T-helper 2 cell (primary cell): ENCODE measurements at regions not wholly inside any gene's neighbourhood (a gene's known extent, or its start where the extent isn't known, plus 50 kb on each side); places are given as distances from the start of the nearest gene placed in this dataset.

Experiments used
- DNase-seq, 5 experiments: peaks; one replicate each; pipeline versions ENCODE4 v3.0.0 to v3.0.0-alpha.2; 2012 to 2022

DNA sequence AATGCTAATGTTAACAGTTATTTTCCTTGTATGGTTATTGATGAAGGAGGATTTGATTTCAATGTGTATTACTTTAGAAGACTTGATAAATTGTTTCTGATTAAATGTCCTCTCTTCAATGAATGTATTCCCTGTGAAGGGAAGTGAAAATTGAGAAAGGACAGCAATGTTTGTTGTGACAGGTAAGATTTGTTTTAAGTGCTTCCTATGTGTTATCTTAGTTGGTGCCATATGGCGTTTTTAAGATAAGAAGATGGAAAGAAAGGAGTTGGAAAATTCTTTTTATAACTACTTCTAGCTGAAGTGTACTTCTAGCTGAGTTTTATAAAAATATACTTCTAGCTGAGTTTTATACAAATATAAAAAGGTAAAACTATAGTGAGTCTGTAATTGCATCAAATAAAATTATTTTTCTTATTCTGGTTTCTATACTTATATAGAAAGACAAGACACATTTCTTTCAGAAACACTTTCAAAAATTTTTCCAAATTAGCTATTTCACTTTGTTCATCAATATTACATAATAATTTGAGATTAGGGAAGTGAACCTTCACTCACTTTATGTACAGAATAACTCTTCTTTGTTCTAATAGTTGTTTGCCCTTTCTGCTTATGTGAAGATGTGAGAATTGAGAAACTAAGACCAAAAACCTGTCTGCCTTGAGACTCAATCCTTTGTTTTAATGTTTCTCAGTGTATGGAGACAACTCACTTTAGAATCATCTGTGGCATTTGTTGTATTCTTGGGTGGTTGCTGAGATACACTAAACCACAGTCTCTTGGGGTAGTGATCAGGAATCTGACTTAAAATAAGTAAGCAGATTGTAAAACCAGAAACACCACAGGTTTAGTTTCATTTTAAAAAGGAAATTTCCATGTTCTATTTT is 382.9 kb upstream of the B3GALT2 start:
- DNase-seq: peak in 2 of 5 experiments; percentile 45 to 84

DNA sequence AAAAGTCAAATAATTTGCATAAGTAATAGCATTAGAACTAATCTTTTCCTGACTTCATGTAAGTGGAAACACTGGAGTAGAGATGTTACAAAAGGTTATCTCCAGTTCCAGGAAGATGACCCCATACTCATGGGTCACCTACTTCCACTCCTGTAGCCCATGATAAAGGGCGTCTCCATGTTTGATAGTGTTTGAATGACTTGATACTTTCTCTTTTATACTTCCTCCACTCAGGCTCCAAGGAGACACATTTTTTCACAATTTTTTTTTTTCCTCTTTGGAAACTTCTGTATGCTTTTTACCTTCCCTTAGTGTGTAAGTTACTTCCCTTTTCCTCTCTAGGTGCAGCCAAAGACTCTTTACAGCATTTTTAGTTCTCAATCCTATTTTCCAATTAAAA is 382.1 kb upstream of the B3GALT2 start:
- no peak for DNase-seq

DNA sequence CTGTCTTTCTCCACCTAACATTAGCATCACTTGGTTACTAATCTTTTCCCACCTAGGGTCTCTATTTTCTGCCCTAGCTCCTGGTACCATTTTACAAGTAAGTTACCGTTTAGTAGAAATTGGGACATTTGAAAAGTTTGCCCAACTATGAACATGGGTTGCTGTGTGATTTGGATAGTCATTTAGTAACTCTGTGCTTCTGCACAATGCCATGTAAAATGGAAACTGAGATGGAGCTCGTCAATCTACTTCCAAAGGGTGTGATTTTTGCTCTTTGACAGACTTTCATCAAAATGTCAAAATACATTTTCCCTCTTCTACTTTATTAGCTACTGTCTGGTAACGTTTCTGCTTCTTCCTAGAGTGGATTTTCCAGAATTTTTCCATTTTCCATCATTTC is 381.5 kb upstream of the B3GALT2 start:
- peak in 1 of 5 experiments; percentile 32 for DNase-seq

DNA sequence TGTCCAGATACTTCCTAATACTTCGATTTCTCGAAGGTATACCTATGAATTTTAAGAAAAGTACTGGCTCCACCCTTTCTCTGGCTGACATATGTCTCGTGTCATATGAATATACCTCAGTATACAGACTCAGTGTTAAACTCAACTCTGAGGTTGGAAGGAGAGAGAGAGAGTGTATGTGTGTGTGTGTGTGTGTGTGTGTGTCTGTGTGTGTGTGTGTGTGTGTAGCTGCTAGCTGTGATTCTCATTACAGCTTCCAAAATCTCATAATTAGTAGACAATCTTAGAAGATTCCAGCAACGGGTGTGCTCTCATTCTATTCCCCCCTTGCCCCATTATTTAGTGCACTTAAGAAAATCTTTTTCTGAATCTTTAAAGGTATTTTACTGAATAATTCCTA is 380.3 kb upstream of the B3GALT2 start:
- DNase-seq: peak in 1 of 5 experiments; percentile 11

DNA sequence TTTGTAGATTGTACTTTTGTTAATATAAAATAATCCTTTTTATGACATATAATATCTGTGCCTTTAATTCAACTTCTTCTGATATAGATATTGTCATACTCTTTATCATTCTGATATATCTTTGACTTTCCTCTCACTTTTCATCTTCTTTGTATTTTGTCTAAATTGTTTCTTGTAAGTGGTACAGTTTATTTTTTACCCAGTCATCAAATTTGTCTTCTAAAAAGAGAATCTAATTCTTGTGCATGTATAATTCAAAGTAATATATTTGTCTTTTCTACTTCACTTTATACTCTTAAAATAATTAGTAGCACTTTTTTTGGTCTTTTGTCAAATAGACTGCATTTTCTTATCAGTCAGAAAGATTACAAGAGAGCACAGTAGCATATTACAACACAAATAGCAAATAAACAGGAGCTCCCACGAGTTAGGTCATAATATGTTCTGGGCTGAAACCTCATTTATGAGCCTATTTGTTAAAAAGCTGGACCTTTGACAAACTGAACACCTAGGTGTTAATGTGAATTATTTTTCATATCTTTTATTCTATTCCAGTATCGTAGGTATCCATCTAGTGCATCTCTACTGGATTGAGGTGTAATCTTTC is 379.7 kb upstream of the B3GALT2 start:
- DNase-seq: no peak

DNA sequence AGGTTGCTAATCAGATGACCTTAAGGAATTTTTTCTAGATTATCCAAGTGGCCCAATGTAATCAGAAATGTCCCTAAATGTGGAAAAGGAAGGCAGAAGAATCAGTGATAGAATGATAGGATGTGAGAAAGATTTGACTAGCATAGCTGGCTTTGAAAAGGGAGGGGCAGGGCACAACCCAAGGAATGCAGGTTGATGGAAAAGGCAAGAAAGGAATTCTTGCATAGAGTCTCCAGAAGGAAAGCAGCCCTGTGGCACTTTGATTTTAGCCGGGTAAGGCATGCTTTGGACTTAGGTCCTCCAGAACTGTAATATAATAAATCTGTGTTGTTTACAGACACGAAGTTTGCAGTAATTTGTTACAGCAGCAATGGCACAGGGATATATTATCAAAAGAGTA is 375.7 kb upstream of the B3GALT2 start:
- DNase-seq: no peak

DNA sequence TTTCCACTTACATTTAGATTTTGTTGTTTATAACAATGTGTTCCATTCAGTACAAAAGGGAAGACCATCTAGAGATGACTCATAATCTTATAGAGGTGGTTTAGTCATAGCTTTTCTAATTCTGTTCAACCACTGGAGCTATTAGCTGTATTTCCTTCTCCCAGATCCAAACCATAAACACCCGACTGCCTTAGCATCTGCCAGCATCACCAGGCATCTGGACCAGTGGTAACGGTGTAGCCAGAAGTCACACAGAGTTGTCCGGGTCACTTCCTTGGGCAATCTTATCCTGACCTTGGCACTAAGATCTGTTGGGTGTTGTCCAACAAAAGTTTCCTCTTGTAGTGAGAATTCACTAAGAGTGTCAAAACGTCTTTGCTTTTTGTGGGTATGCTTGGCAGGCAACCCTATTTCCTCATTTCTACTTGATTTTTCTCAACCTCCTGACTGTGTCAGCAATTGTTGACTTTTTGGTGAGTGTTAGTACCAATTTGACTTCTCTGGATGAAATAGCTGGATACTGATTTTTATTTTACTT is 372.1 kb upstream of the B3GALT2 start:
- DNase-seq: peak in 1 of 5 experiments; percentile 11

DNA sequence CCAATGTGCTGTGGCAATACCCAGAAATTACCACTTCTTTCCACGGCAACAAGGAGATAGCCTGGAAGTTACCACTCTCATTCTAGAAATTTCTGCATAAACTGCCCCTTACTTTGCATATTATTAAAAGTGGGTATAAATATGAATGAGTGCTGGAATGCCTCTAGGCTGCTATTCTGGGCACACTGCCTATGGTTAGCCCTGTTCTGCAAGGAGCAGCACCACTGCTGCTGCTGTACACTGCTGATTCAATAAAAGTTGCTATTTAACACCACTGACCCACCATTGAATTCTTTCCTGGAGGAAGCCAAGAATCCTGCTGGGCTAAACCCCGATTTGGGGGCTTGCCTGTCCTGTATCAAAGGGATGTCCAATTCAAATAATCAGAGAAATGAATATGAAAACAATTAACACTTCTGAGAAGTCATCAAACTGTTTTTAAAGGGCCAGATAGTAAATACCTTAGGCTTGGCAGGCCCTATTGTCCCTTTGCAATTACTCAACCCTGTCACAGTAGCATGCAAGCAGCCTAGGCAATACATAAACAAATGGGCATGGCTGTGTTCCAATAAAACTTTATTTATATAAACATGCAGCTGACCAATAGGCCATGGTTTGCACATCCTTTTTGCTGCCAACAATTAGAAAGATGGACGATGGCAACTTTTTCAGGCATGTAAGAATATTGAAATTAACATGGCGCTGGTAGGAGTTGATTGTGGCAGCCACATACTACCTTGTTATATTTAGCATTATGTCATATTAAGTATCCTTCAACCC is 369.4 kb upstream of the B3GALT2 start:
- DNase-seq: no peak

DNA sequence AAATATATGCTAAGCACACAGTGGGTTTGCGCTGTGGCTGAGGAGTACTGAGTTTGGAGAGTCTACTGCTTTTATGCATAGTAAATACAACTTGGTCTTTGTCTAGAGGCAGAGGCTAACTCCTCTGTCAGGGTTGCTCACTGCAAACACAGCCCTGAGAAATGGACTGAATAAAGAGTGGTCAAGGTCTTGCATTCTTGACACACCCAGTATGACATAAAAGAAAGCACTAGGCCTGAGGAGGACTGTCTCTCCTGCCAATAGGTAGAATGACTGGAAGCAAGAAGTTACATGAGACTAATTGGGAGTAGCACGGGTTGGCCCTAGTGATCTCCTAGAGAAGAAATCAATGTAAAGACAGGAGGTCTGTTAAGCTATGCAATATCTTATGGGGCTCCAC is 367.2 kb upstream of the B3GALT2 start:
- DNase-seq: no peak

DNA sequence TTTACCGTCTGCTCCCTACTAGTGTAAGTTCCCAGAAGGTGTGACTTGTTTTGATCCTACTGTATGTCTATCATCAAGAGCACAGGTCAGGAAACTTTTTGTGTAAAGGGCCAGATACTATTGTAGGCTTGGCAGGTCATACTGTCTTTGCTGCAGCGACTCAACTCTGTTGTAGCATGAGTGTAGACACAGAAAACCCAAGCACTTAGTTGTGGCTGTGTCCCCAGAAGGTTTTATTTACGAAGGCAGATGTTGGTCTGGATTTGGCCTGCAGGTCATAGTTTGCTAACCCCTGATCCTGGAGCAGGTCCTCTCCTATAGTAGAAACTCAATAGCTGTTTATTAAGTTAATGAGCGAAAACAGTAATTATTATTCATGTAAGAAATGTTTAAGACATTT is 365.9 kb upstream of the B3GALT2 start:
- DNase-seq: no peak

DNA sequence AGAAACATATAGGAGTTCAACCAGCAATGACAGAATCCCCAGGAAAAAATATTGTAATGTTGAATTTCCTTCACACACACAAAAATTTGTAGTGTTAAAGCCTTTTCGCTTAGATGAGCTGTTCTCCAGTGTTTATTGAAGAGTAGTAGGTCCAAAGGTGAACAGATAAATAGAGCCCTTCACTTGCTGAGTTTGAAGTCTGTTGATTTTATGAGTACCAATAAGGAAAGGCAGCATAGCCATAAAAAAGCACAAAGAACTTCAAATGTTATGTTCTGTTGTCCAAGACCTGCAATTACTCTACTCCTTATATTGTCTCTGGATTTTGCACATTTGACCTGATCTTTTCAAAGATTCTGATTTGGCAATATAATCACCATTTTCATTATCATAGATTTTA is 362.7 kb upstream of the B3GALT2 start:
- no peak for DNase-seq

DNA sequence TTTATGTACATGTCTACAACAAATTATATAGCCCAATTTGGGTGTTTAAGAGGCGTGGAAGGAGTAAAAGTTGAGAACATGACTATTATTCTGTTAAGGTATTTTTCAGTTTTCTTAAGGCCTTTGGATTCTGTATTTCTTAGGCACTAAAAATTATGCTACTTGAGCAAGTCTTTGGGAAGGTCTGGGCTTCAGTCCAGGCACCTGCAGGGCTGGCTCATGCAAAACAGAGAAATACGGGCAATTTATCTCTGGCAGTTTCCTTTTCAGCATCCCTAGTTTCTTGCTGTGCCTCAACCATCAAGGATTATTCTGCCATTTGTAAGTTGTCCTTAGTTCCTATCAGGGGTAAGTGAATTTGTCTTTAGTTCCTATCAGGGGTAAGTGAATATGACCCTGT is 358.8 kb upstream of the B3GALT2 start:
- no peak for DNase-seq

DNA sequence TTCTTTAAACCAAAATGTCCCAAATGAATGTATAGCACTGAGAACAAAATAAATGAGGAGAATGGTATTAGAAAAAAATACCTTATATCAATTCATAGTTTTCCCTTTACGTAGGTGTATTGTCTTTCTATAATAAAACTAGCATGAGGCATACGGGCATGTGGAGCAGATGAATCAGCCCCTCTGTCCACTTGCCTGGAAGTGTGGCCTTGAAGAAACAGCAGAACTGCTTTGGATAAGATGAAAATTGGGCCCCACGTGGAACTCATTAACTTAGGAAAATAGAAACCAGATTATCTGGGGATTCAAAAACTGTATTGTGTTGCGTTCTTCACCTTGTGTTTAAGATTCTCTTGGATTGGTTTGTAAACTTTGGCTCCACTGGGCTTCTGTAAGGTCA is 356.8 kb upstream of the B3GALT2 start:
- no peak for DNase-seq

DNA sequence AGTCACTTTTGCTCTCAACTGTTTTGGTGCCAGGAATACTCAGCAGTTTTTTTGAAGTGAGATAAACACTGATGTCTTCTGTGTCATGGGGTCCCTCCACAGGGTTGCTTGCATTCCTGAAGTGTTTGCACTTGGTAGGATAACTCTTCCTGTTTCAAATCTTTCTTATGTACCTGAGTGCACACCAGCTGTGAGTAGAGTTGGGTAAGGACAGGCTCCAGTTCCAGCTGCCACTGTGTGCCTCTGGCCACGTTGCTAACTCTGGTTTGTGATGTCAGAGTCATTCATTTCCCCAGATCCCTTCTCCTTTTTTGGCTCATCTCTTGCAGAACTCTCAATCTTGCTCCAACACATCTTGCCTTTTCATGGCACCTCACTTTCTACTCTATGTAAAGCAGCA is 356.3 kb upstream of the B3GALT2 start:
- DNase-seq: no peak

DNA sequence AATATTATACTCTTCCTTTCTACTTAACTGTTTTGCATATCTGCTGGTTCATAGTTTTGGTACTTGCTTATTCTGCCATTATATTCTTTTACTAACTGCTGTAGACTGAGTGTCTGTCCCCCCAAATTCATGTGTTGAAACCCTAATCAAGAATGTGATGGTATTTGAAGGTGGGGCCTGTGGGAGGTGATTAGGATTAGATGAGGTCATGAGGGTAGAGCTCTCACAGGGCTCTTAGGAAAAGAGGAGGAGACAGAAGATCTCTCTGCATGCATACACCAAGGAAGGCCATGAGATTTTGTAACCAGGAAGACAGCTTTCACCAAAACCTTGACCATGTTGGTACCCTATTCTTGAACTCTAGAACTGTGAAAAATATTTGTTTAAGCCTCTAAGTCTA is 354.1 kb upstream of the B3GALT2 start:
- DNase-seq: peak in 1 of 5 experiments; percentile 72

DNA sequence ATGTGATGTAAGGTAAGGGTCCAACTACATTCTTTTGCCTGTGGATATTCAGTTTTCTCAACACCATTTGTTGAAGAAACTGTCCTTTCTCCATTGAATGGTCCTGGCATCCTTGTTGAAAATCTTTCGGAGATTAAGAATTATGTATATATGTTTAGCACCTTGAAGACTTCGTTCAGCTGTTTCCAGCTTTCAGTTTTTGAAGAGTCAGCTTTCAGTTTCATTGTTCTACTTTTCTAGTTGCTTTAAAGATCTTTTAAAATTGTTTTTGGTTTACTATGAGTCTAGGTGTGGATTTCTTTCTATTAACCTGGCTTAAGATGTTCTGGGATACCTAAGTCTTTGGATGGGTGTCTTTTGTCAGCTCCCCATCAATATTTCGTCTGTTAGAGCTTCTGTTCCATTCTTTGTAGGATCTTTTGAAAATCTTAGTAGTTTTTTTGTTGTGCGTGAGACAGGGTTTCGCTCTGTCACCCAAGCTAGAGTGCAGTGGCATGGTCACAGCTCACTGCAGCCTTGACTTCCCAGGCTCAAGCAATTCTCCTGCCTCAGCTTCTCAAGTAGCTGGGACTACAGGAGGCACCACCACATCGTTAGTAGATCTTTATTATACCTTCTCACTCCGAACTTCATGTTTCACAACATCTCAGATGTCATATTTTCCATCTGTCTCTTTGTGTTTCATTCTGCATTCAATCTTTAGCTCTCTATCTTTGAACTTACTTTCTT is 353.5 kb upstream of the B3GALT2 start:
- peak in 2 of 5 experiments; percentile 27 to 78 for DNase-seq

DNA sequence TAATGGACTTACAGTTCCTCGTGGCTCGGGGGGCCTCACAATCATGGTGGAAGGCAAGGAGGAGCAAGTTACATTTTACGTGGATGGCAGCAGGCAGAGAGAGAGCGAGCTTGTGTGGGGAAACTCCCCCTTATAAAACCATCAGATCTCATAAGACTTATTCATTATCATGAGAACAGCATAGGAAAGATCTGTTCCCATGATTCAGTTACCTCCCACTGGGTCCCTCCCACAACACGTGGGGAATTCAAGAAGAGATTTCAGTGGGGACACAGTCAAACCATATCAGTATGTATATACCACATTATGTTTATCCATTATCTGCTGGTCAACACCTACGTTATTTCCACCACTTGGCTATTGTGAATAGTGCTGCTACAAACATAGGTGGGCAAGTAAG is 352.3 kb upstream of the B3GALT2 start:
- DNase-seq: peak in 2 of 5 experiments; percentile 37 to 47

DNA sequence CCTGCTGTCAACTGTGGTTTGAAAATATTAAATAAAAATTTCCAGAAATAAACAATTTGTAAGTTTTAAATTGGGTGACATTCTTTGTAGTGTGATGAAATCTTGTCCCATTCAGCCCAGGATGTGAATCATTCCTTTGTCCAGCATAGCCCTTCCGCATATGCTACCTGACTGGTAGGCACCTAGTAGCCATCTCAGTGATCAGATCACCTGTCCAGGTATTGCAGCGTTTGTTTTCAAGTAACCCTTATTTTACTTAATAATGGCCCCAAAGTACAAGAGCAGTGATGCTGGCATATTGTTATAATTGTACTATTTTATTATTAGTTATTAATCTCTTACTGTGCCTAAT is 351.6 kb upstream of the B3GALT2 start:
- DNase-seq: no peak

DNA sequence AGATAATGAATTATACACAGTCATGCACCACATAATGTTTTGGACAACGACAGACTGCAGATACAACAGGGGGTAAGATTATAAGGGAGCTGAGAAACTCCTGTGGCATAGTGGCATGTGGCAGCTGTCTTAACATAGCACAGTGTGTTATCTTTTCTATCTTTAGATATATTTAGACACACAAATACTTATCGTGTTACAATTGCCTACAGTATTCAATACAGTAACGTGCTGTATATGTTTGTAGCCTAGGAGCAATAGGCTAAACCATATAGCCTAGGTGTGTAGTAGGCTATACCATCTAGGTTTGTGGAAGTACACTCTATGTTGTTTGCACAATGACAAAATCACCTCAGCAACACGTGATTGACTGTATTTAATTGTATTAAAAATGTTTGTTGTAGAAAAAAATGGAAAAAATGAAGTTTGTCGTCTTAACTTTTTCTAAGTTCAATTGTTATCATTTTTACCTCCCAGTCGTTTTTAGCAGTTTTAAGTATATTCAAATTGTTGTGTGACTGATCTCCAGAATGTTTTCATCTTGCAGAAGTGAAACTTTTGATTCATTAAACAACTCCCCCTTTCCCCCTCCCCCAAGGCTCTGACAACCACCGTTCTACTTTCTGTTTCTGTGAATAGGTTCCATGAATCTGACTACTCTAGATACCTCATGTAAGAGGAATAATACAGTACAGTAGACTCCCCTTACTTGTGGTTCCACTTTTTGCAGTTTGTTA is 351.0 kb upstream of the B3GALT2 start:
- peak in 4 of 5 experiments; percentile 7 to 93 (median 48) for DNase-seq

DNA sequence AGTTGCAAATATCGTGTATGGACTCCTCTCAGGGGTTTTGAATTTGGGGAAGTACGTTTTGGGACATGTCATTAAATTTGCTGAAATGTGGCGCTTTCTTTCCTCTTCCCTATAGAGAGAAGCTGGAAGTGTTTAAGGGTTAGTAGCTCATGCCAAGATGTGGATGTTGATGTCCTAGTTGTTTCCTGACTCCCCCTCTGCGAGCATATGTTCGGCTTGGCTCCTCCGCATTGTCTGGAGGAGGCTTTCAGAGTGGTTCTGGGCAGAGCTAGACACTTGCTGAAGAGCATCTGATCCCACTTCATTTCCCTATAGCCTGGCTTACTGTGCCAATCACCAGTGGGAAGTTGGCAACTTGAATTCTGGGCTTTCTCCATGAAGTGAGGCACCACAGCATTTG is 347.4 kb upstream of the B3GALT2 start:
- DNase-seq: no peak

DNA sequence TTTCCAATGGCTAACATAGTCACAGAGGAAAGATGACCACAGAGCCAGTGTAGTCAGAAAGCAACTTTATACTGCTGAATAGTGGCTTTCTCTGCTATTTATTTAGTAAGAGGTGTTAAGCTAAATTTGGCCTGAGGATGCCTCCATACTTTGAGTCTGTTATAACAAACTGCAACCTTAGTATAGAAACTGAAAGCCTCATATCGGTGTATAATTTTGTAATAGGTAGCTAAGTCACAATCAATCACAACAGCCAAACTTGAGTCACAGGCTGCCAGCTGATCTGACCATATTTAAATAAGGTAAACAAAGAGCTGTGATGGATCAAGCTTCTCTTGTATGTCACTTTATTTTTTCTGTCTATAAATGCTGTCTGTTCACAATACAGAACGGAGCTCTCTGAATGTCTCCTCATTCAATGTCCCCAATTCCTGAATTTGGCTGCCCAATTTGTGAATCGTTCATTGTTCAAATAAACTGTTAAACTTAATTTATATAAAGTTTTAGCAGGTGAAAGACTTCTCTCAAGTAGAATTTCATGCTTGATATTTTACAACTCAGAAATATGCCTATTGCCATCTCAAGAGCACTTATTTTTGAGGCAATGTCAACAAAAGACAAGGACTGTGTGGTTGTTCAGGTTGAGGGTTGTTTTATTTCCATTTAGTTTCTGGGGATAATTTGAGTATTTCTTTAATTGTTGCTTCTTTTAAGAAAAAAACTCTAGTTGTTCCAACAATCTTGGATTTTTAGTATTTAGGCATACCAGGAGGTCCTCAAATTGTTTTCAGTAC is 339.7 kb upstream of the B3GALT2 start:
- DNase-seq: peak in 1 of 5 experiments; percentile 52
